IMR-90 (cell line): ENCODE measurements at regions not wholly inside any gene's neighbourhood (a gene's known extent, or its start where the extent isn't known, plus 50 kb on each side); places are given as distances from the start of the nearest gene placed in this dataset.

Experiments
- ATAC-seq: fragments of 200-7000 bp; cut with Tn5 transposase; 2 replicates; pipeline ENCODE4 v1.9.1; 2020; ENCODE audit warnings: low read depth, mild to moderate bottlenecking, moderate library complexity
- BruUV-seq: library from RNA; stranded (reverse); fragments of 400-500 nt; replicated peaks from 2 replicates; lab custom pipeline; 2021; lab: Mats Ljungman, UMichigan
- CTCF ChIA-PET: fragments of 300-600 bp; formaldehyde crosslinking; extraction: SDS; loops from one replicate; lab custom pipeline; 2021; ENCODE audit warnings: antibody characterized with exemption; lab: Yijun Ruan, JAX
- POLR2A ChIA-PET: fragments of 300-600 bp; sonication (Branson Sonifier 250); formaldehyde crosslinking; loops from one replicate; lab custom pipeline; 2022; ENCODE audit warnings: antibody characterized with exemption; ENCODE audit not compliant: unreplicated experiment; lab: Charles Lee
- DNase-seq: peaks from one replicate; pipeline ENCODE4 v3.0.0; 2013
- H2AFZ ChIP-seq: replicated peaks from 2 replicates; pipeline ENCODE3; 2013; ENCODE audit warnings: low read length, mild to moderate bottlenecking; ENCODE audit not compliant: poor library complexity
- H2AK5ac ChIP-seq: 2 replicates; pipeline ENCODE4 v1.6.1; 2013; ENCODE audit warnings: low read depth, low read length, inconsistent platforms
- H2AK9ac ChIP-seq: replicated peaks from 2 replicates; pipeline ENCODE3; 2013; ENCODE audit warnings: mild to moderate bottlenecking, low read depth, low read length, moderate library complexity; ENCODE audit not compliant: poor library complexity
- H2BK120ac ChIP-seq: 2 replicates; pipeline ENCODE4 v1.6.1; 2013; ENCODE audit warnings: low read depth, low read length, inconsistent platforms
- H2BK15ac ChIP-seq: 3 replicates; pipeline ENCODE4 v1.6.1; 2013; ENCODE audit warnings: low read depth, low read length, inconsistent platforms
- H2BK20ac ChIP-seq: 2 replicates; pipeline ENCODE4 v1.6.1; 2013; ENCODE audit warnings: low read depth, mild to moderate bottlenecking, inconsistent platforms, low read length, moderate library complexity
- H2BK5ac ChIP-seq: 2 replicates; pipeline ENCODE4 v1.6.1; 2013; ENCODE audit warnings: mild to moderate bottlenecking, low read depth, low read length, inconsistent platforms; ENCODE audit not compliant: poor library complexity, severe bottlenecking
- H3K14ac ChIP-seq: replicated peaks from 2 replicates; pipeline ENCODE4 v1.6.1; 2013; ENCODE audit warnings: low read depth, low read length, inconsistent platforms
- H3K18ac ChIP-seq: 2 replicates; pipeline ENCODE4 v1.6.1; 2013; ENCODE audit warnings: low read depth, low read length, control low read depth
- H3K23ac ChIP-seq: 2 replicates; pipeline ENCODE4 v1.6.1; 2013; ENCODE audit warnings: low read depth, low read length, inconsistent platforms
- H3K27ac ChIP-seq: 2 replicates; pipeline ENCODE4 v1.5.1; 2013; ENCODE audit warnings: mild to moderate bottlenecking, control low read depth, low read length; ENCODE audit not compliant: insufficient read depth
- H3K27me3 ChIP-seq: 2 replicates; pipeline ENCODE4 v1.6.1; 2013; ENCODE audit warnings: low read length; ENCODE audit not compliant: control insufficient read depth, insufficient read depth
- H3K36me3 ChIP-seq: 2 replicates; pipeline ENCODE4 v1.6.1; 2013; ENCODE audit warnings: low read length, mixed read lengths; ENCODE audit not compliant: control insufficient read depth, insufficient read depth
- H3K4ac ChIP-seq: 2 replicates; pipeline ENCODE4 v1.6.1; 2013; ENCODE audit warnings: low read depth, low read length, inconsistent platforms
- H3K4me1 ChIP-seq: 2 replicates; pipeline ENCODE4 v1.6.1; 2013; ENCODE audit warnings: low read length, mixed read lengths; ENCODE audit not compliant: control insufficient read depth, insufficient read depth
- H3K4me2 ChIP-seq: 2 replicates; pipeline ENCODE4 v1.6.1; 2013; ENCODE audit warnings: low read depth, mild to moderate bottlenecking, control low read depth, low read length, moderate library complexity
- H3K4me3 ChIP-seq: 2 replicates; pipeline ENCODE4 v1.5.1; 2013; ENCODE audit warnings: low read depth, mild to moderate bottlenecking, control low read depth, low read length, moderate library complexity; ENCODE audit not compliant: insufficient read depth
- H3K56ac ChIP-seq: 2 replicates; pipeline ENCODE4 v1.6.1; 2013; ENCODE audit warnings: low read length, inconsistent platforms; ENCODE audit not compliant: insufficient read depth; ENCODE audit errors: extremely low read depth
- H3K79me1 ChIP-seq, 2 experiments: 2 replicates each; pipeline ENCODE4 v1.6.1; 2013; ENCODE audit warnings: low read length in 2 of 2, inconsistent platforms in 1 of 2, low read depth in 1 of 2
- H3K9ac ChIP-seq: 2 replicates; pipeline ENCODE4 v1.6.1; 2013; ENCODE audit warnings: low read depth, low read length, control low read depth
- H3K9me1 ChIP-seq: 2 replicates; pipeline ENCODE4 v1.6.1; 2013; ENCODE audit warnings: low read length, inconsistent platforms; ENCODE audit not compliant: insufficient read depth
- H3K9me3 ChIP-seq: 2 replicates; pipeline ENCODE4 v1.6.1; 2013; ENCODE audit warnings: low read length; ENCODE audit not compliant: control insufficient read depth, insufficient read depth
- H4K20me1 ChIP-seq: 2 replicates; pipeline ENCODE4 v1.6.1; 2013; ENCODE audit warnings: low read length, inconsistent platforms; ENCODE audit not compliant: insufficient read depth
- H4K5ac ChIP-seq: 2 replicates; pipeline ENCODE4 v1.6.1; 2013; ENCODE audit warnings: mild to moderate bottlenecking, low read depth, low read length, control low read depth
- H4K8ac ChIP-seq, 2 experiments: 2 replicates each; pipeline ENCODE4 v1.6.1; 2013; ENCODE audit warnings: low read depth in 2 of 2, low read length in 2 of 2, control low read depth in 1 of 2, inconsistent platforms in 1 of 2
- H4K91ac ChIP-seq: 2 replicates; pipeline ENCODE4 v1.6.1; 2013; ENCODE audit warnings: low read depth, low read length, inconsistent platforms; ENCODE audit not compliant: insufficient read depth
- MAFK ChIP-seq: IDR thresholded peaks from 2 replicates; pipeline ENCODE4 v1.6.1; 2012; ENCODE audit warnings: low read depth, low read length, improper control_type of control experiment
- NFE2L2 ChIP-seq: fragments of 150-350 bp; IDR thresholded peaks from 2 replicates; pipeline ENCODE4 v1.6.1; 2016; ENCODE audit warnings: low read depth, mild to moderate bottlenecking, low read length
- WGBS, 2 experiments: methylation state at CpG; one replicate each; pipeline versions ENCODE4 v1.1.5 to v1.1.7; 2013; ENCODE audit warnings: missing lambda C conversion rate in 2 of 2; ENCODE audit not compliant: insufficient read length in 1 of 2; ENCODE audit errors: extremely low coverage in 2 of 2; 5-methylcytosine and 5-hydroxymethylcytosine counted together
- dilution Hi-C: fragments of 300-500 bp; cut with HindIII; formaldehyde crosslinking; loops from one replicate; pipeline ENCODE4 v1.14.3; 2018; ENCODE audit warnings: low sequenced_read_pairs; ENCODE audit not compliant: unreplicated experiment
- in situ Hi-C: fragments of 300-500 bp; cut with MboI; formaldehyde crosslinking; loops from 3 replicates; pipeline ENCODE4 v1.14.3; 2019; ENCODE audit warnings: low sequenced_read_pairs, inconsistent platforms, mixed read lengths
- intact Hi-C: fragments of 100-400 bp; cut with micrococcal nuclease; formaldehyde crosslinking; loops from 2 replicates; pipeline ENCODE4 v1.10.0; 2022

GRCh38 chr12:37733856-37734255 lies 582.7 kb upstream of the ALG10B start:
- Histone ChIP-seq H4K5ac (no peak overlapping the region), H3K9me1 (no peaks in the 10 kb centered on the region), H2AK5ac (no peak overlapping the region), H3K4me1 (no peaks in the 10 kb centered on the region), H4K8ac (no peak overlapping the region), H2BK20ac (no peak overlapping the region), H3K27ac (no peak overlapping the region), H3K4me2 (no peak overlapping the region), H4K91ac (no peak overlapping the region), H2BK5ac (no peak overlapping the region), H3K79me1 (no peaks in the 10 kb centered on the region), H3K56ac (no peak overlapping the region), H3K4ac (no peak overlapping the region), H2AFZ (no peak overlapping the region), H2BK15ac (no peak overlapping the region), H3K9me3 (peaks cover 2% of the 10 kb centered on the region; the same call in 1 of the 2 replicates), H3K14ac (no peak overlapping the region), H2AK9ac (no peak overlapping the region), H3K36me3 (no peaks in the 10 kb centered on the region), H3K27me3 (no peaks in the 10 kb centered on the region), H3K18ac (no peak overlapping the region), H3K23ac (no peak overlapping the region), H4K20me1 (no peaks in the 10 kb centered on the region), H2BK120ac (no peak overlapping the region), H3K4me3 (no peak overlapping the region), H3K9ac (no peak overlapping the region)
- ChIA-PET POLR2A (no interaction called here), CTCF (no interaction called here)
- dilution Hi-C loops (no loop called here), intact Hi-C loops (no loop called here), in situ Hi-C loops (no loop called here)
- no peak for DNase-seq
- no TSS peak for BruUV-seq
- no CpG with 5 or more reads among the region's 2 CpGs for WGBS, 2 experiments
- no peak for ATAC-seq
- TF ChIP-seq NFE2L2 (no peak), MAFK (no peak)
